ENCODE measurements at regions not wholly inside any gene's neighbourhood (a gene's known extent, or its start where the extent isn't known, plus 50 kb on each side); places are given as distances from the start of the nearest gene placed in this dataset.

- TF ChIP-seq CTCF (IDR thresholded peaks at IDR 0.05) = no peak
- TF ChIP-seq POLR2AphosphoS5 (IDR thresholded peaks at IDR 0.05) = no peak
Observed at GRCh38 chr14:55773984-55774545, 194.1 kb downstream of the KTN1 start.
